ENCODE measurements at regions not wholly inside any gene's neighbourhood (a gene's known extent, or its start where the extent isn't known, plus 50 kb on each side); places are given as distances from the start of the nearest gene placed in this dataset.

- TF ChIP-seq POLR2AphosphoS5 (IDR thresholded peaks at IDR 0.05): no peak
- TF ChIP-seq, protein P1, sequence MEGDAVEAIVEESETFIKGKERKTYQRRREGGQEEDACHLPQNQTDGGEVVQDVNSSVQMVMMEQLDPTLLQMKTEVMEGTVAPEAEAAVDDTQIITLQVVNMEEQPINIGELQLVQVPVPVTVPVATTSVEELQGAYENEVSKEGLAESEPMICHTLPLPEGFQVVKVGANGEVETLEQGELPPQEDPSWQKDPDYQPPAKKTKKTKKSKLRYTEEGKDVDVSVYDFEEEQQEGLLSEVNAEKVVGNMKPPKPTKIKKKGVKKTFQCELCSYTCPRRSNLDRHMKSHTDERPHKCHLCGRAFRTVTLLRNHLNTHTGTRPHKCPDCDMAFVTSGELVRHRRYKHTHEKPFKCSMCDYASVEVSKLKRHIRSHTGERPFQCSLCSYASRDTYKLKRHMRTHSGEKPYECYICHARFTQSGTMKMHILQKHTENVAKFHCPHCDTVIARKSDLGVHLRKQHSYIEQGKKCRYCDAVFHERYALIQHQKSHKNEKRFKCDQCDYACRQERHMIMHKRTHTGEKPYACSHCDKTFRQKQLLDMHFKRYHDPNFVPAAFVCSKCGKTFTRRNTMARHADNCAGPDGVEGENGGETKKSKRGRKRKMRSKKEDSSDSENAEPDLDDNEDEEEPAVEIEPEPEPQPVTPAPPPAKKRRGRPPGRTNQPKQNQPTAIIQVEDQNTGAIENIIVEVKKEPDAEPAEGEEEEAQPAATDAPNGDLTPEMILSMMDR (IDR thresholded peaks at IDR 0.05 in 8 of 11, conservative IDR thresholded peaks at IDR 0.05 in 3 of 11): no peak
These were observed 430.2 kb downstream of the OMA1 start for GRCh38 chr1:58116284-58116683.

Data from spleen (tissue), 7 donors.